Stimulated activated naive CD8-positive, alpha-beta T cell treated with anti-CD3 and anti-CD28 coated beads, Interleukin-15, Interleukin-2, amounts not matched to agents 100 U/mL and 50 U/mL, for 24 hours (primary cell): ENCODE measurements at regions not wholly inside any gene's neighbourhood (a gene's known extent, or its start where the extent isn't known, plus 50 kb on each side); places are given as distances from the start of the nearest gene placed in this dataset.
"Not testable (repeated sequence)": the region's sequence is repeated elsewhere in the genome, so short reads cannot be mapped to it uniquely, and the experiment has no call there.

ENCODE experiments used
- ATAC-seq: fragments of 150-1000 bp; cut with Tn5 transposase; one replicate; pipeline ENCODE4 v1.10.0; 2021
- DNase-seq: peaks from one replicate; pipeline ENCODE4 v3.0.0; 2021

GRCh38 chr19:31890230-31890629, 455.2 kb upstream of the ZNF507 start:
- ATAC-seq: no peak
- DNase-seq: no peak

- ATAC-seq: no peak
- no peak for DNase-seq
These were observed 453.4 kb upstream of the ZNF507 start for GRCh38 chr19:31892060-31892459.

- ATAC-seq, DNase-seq: not testable (repeated sequence)
These were observed 451.9 kb upstream of the ZNF507 start for GRCh38 chr19:31893491-31893890.

- DNase-seq (no peak), ATAC-seq (no peak)
These were observed 451.0 kb upstream of the ZNF507 start for GRCh38 chr19:31894451-31894850.

DNA sequence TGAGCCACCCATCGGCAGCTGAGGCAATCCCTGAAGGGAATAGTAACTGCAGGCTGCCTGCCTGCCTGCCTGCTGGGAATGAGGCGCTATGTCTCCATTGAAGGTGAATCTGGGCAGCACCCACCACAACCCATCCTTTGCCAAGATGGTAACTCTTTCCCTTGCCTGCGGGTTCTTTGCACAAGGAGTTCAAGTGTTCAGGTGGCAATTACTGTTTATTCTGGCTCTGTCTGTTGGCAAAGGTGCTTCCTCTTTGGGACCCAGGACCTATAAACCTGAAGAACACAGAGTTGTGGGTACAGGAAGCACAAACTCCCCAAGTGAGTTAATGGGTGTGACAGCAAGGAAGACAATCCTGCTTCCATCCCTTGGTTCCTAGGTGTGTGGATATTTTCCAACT, 448.1 kb upstream of the ZNF507 start:
- ATAC-seq: no peak

GRCh38 chr19:31900991-31901390, 444.4 kb upstream of the ZNF507 start:
- ATAC-seq: no peak

More for the DNA sequence above, 448.1 kb upstream of the ZNF507 start:
- no peak for DNase-seq

DNA sequence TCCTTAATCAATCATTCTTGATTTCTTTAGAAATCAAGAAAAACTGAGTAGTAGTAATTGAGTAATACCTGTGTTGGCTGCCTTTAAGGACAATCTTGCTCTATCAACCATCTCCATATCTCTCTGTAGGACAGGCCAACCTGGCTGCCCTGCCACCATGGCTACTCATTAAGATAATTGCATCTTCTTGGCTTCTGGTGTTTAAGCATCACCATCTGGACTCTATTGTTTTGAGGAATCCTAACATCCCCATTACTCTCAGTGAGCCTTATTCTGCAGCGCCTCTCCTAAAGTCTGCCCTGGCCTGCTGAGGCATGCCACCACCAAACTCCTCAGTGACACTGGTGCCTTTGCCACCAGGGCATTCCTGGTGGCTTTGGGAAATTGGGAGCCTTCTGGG, 442.6 kb upstream of the ZNF507 start:
- ATAC-seq: no peak
- DNase-seq: no peak

More at GRCh38 chr19:31900991-31901390, 444.4 kb upstream of the ZNF507 start:
- no peak for DNase-seq

DNA sequence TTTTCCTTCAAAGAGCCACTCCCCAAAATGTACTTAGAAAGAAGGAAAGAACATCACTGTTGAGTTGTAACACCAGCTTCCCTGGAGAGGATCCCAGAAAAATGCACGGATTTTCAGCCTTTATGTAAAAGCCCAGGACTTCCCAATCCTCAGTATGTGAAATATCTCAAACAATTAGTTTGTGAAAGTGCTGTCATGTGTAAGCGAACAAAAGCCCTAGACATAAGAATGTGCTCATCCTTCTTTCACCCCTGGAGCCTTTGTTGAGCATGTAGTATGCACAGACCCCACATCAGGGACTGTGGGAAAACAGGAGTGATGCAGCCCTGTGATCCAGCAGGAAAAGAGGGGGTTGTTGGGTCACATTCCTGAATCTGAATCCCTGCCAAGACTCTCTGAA, 441.4 kb upstream of the ZNF507 start:
- ATAC-seq: no peak
- no peak for DNase-seq

GRCh38 chr19:31906111-31906871, 439.1 kb upstream of the ZNF507 start:
- no peak for DNase-seq
- ATAC-seq: no peak

GRCh38 chr19:31907661-31908060, 437.7 kb upstream of the ZNF507 start:
- DNase-seq (no peak), ATAC-seq (no peak)

GRCh38 chr19:31908080-31908479, 437.3 kb upstream of the ZNF507 start:
- ATAC-seq (no peak), DNase-seq (no peak)

- DNase-seq (no peak), ATAC-seq (no peak)
These were observed 436.7 kb upstream of the ZNF507 start for GRCh38 chr19:31908496-31909225.

DNA sequence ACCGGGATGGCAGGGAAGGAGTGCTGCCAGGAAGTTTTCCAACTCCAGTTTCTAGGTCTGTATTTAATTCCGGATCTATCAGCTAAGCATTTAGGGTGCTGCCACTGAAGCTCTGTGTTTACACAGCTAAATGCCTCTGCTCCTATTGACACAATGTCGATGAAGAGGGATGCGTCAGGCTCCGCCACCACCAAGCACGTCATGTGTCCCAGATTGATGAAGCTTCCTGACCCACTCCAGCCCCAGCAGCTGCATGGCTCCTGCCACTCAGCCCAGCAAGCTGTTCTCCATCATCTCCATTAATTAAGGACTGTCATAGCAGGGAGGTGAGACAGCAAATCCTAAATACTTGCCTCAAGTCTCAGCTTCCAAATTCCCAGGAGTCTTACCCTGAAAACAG, 435.2 kb upstream of the ZNF507 start:
- ATAC-seq (no peak), DNase-seq (no peak)

DNA sequence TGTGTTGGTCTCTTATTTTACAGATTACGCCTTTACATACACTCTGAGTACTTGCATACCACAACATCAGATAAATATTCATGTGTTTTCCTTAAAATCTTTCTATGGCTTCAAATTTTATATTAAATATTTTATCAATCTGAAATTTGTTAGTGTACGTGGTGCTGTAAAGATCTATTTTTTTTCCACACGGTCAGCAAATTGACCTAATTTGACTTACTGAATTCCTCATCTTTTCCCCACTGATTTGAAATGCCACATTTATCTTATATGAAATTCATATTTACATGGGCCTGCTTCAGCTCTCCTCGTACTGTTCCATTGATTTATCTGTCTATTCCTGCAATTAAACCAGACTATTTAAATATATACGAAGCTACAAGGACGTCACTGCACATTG, 433.8 kb upstream of the ZNF507 start:
- ATAC-seq: no peak
- DNase-seq: no peak

DNA sequence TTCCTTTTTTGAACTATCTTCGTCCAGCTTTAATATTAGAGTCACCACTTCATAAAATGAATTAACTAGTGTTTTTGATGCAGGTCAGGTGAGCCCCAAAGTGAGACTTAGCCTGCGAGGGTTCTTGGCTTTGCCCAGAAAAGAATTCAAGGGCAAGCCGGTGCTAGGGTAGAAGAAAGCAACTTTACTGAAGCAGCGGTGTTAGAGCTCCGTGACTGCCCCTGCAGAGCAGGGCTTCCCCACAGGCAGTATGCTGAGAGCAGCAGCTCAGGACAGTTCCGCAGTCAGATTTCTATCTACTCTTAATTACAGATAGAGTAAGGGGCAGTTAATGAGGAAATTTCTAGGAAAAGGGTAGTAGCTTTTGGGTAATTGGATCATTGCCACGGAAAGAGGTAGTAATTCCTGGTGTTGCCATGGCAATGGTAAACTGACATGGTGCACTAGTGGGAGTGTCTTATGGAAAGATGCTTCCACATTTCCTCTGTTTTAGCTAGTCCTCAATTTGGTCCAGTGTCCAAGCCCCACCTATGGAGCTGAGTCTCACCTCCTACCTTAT, 432.2 kb upstream of the ZNF507 start:
- DNase-seq: no peak
- ATAC-seq: no peak

- DNase-seq: no peak
- no peak for ATAC-seq
These were observed 415.0 kb upstream of the ZNF507 start for GRCh38 chr19:31930401-31930800.

DNA sequence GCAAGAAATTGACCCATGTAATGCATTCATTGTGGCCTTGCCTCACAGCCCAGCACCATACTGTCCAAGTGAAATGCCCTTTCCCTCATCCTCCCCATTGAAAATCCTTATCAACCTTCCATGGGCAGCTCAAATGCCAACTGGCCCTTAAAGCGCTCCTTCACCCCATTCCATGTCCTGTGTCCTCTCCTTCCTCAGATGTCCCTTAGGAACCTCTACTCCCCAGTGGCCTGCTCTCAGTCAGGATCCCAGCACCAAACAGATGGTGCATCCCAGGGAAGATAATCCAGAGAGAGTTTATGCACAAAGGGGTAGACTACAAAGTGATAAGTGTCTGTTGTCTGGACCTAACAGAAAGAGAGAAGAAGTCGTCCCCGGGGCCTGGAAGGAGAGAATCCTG, 407.4 kb upstream of the ZNF507 start:
- DNase-seq (no peak), ATAC-seq (no peak)

DNA sequence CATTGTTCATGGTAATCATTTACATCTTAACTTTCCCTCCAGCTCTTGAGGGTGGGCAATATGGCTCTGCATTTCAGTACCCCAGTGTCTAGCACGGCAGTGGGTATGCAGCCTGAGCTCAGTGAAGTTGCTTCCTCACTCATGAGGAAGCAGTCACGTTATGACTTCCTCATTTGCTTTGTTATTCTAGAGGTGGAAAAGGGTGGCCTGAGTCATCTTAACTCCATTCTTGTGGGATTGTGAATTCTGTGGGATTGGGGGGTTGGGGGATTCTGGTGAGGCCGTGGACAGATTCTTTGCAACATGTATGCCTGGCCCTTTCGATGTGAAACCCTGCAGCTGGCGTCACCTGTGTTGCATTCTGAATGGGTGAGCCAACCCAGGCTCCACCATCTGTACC, 406.7 kb upstream of the ZNF507 start:
- DNase-seq (no peak), ATAC-seq (no peak)

- DNase-seq (no peak), ATAC-seq (no peak)
These were observed 405.0 kb upstream of the ZNF507 start for GRCh38 chr19:31940396-31940795.

DNA sequence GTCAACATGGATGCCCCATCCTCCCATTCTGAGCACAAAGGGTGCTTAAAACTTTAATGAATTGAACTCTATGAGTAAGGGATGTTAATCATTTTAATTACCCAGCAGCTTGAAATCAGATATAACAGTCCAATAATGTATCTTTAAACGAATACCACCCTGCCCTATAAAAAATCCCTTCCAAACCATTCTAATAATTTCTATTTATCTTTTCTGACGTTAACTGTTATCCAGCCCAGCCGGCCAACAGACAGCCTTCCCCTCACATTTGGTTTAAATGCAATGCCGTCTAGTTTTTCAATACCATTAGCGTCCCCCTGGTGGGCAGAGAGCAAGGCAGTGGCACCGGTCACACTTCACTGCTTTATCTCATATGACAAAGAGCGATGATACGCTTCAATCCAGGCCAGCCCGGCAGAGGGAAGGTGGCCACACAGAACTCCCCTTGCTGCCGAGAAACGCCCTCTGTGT, 402.2 kb upstream of the ZNF507 start:
- ATAC-seq (no peak), DNase-seq (no peak)

GRCh38 chr19:31943778-31944177, 401.6 kb upstream of the ZNF507 start:
- no peak for DNase-seq
- ATAC-seq: no peak

GRCh38 chr19:31944326-31944725, 401.1 kb upstream of the ZNF507 start:
- ATAC-seq (no peak), DNase-seq (no peak)

DNA sequence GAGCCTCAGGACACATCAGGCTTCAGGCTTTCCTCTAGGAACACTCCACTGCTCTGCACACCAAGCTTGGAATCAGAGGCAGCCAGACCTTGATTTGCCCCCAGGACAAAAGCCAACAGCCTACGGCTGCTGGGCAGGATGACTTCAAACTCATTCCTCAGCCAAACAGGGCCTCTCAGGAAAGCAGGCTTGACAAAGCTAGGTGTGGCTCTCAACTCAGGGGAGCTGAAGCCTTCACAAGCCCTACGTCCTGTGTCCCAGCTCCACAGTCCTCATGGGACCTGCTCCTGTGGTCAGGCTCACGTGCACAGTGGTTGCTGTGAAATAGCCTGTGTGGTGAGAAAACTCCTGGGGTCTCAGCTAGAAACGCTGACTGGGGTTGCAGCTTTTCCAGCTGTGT, 398.9 kb upstream of the ZNF507 start:
- ATAC-seq: no peak
- DNase-seq: no peak
